ENCODE measurements at regions not wholly inside any gene's neighbourhood (a gene's known extent, or its start where the extent isn't known, plus 50 kb on each side); places are given as distances from the start of the nearest gene placed in this dataset.

GRCh38 chr6:74657931-74658330, 547.9 kb downstream of the COL12A1 start:
- peaks cover 21% of the 10 kb centered on the region; the same call in 2 of the 3 replicates for H3K36me3 Mint-ChIP-seq (ENCODE audit: low read depth)
- Histone ChIP-seq H4K20me1 (replicated peaks; ENCODE audit: insufficient read depth) (no peaks in the 10 kb centered on the region), H3K9me2 (ENCODE audit: insufficient read depth) (no peaks in the 10 kb centered on the region; the same call in 1 of the 2 replicates), H3K36me3 (ENCODE audit: insufficient read depth) (peaks cover 5% of the 10 kb centered on the region; the same call in 1 of the 2 replicates), H3K4me2 (no peak overlapping the region), H2AFZ (no peak overlapping the region), H3K27ac (ENCODE audit: low read depth) (no peak overlapping the region), H3K4me3 (no peak overlapping the region), H3F3A (replicated peaks; ENCODE audit: low read depth) (no peaks in the 10 kb centered on the region), H3K27me3 (ENCODE audit: insufficient read depth) (no peaks in the 10 kb centered on the region), H3K79me2 (replicated peaks; ENCODE audit: insufficient read depth) (no peaks in the 10 kb centered on the region), H3K4me1 (ENCODE audit: insufficient read depth) (no peaks in the 10 kb centered on the region)
- TF ChIP-seq NANOG (IDR thresholded peaks at IDR 0.05; ENCODE audit: borderline replicate concordance) (no peak), JUNB (IDR thresholded peaks at IDR 0.05; ENCODE audit: unreplicated experiment) (no peak), ZNF114 (CRISPR knock-in tag; IDR thresholded peaks at IDR 0.05) (no peak)
- TF ChIP-seq, protein P1, sequence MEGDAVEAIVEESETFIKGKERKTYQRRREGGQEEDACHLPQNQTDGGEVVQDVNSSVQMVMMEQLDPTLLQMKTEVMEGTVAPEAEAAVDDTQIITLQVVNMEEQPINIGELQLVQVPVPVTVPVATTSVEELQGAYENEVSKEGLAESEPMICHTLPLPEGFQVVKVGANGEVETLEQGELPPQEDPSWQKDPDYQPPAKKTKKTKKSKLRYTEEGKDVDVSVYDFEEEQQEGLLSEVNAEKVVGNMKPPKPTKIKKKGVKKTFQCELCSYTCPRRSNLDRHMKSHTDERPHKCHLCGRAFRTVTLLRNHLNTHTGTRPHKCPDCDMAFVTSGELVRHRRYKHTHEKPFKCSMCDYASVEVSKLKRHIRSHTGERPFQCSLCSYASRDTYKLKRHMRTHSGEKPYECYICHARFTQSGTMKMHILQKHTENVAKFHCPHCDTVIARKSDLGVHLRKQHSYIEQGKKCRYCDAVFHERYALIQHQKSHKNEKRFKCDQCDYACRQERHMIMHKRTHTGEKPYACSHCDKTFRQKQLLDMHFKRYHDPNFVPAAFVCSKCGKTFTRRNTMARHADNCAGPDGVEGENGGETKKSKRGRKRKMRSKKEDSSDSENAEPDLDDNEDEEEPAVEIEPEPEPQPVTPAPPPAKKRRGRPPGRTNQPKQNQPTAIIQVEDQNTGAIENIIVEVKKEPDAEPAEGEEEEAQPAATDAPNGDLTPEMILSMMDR (conservative IDR thresholded peaks at IDR 0.05; ENCODE audit: low read depth in 2 of 2), result no peak
- peaks cover 36% of the 10 kb centered on the region for H3K9me3 Mint-ChIP-seq
- no peaks in the 10 kb centered on the region for H3K4me1 Mint-ChIP-seq
- no peak overlapping the region for H3K27ac Mint-ChIP-seq
- no peak for DNase-seq (ENCODE audit: low spot score)
- no peak for ATAC-seq
- H3K27me3 Mint-ChIP-seq (ENCODE audit: insufficient read depth, low read depth, poor library complexity), result no peaks in the 10 kb centered on the region
- no peak overlapping the region for H3K4me3 Mint-ChIP-seq

GRCh38 chr6:74657011-74657410, 548.8 kb downstream of the COL12A1 start:
- H3K27ac Mint-ChIP-seq, result no peak overlapping the region
- DNase-seq (ENCODE audit: low spot score), result no peak
- TF ChIP-seq, protein P2, sequence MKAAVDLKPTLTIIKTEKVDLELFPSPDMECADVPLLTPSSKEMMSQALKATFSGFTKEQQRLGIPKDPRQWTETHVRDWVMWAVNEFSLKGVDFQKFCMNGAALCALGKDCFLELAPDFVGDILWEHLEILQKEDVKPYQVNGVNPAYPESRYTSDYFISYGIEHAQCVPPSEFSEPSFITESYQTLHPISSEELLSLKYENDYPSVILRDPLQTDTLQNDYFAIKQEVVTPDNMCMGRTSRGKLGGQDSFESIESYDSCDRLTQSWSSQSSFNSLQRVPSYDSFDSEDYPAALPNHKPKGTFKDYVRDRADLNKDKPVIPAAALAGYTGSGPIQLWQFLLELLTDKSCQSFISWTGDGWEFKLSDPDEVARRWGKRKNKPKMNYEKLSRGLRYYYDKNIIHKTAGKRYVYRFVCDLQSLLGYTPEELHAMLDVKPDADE (IDR thresholded peaks at IDR 0.05), result no peak
- no peak for TF ChIP-seq EZH2phosphoT487 (IDR thresholded peaks at IDR 0.05; ENCODE audit: unreplicated experiment)
- TF ChIP-seq ZNF331 (CRISPR knock-in tag; IDR thresholded peaks at IDR 0.05; ENCODE audit: low read depth), result no peak

DNA sequence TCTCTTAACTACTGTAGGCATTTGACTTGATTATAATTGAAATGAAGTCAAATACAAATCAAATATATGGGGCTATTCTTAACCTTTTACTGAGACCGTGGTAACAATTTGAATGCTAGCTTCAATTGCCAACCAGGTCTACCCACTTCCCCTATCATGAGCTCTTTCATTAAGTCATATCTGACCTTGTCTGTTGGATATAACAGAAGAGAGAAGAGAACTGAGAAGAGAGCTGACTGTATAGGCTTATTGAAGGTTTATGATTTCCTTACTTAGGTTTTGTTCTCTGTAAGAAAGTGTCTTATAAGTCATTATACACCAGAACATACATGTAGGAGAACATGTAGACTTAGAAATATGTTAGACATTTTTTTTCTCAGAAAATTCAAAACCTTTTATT, 549.4 kb downstream of the COL12A1 start:
- Histone ChIP-seq H3K27me3 (ENCODE audit: insufficient read depth) (no peaks in the 10 kb centered on the region), H3K4me3 (no peak overlapping the region), H4K20me1 (replicated peaks; ENCODE audit: insufficient read depth) (no peaks in the 10 kb centered on the region), H3K9me2 (ENCODE audit: insufficient read depth) (no peaks in the 10 kb centered on the region; the same call in 1 of the 2 replicates), H2AFZ (no peak overlapping the region), H3F3A (replicated peaks; ENCODE audit: low read depth) (no peaks in the 10 kb centered on the region), H3K4me2 (no peak overlapping the region), H3K27ac (ENCODE audit: low read depth) (no peak overlapping the region), H3K36me3 (ENCODE audit: insufficient read depth) (peaks cover 5% of the 10 kb centered on the region; the same call in 1 of the 2 replicates), H3K79me2 (replicated peaks; ENCODE audit: insufficient read depth) (no peaks in the 10 kb centered on the region), H3K4me1 (ENCODE audit: insufficient read depth) (no peaks in the 10 kb centered on the region)
- Mint-ChIP-seq H3K27ac (no peak overlapping the region), H3K4me1 (no peaks in the 10 kb centered on the region), H3K4me3 (no peak overlapping the region), H3K9me3 (peaks cover 27% of the 10 kb centered on the region), H3K27me3 (ENCODE audit: insufficient read depth, low read depth, poor library complexity) (no peaks in the 10 kb centered on the region), H3K36me3 (ENCODE audit: low read depth) (peaks cover 21% of the 10 kb centered on the region; the same call in 2 of the 3 replicates)
- DNase-seq (ENCODE audit: low spot score) (no peak), ATAC-seq (no peak)
- TF ChIP-seq STAT1 (IDR thresholded peaks at IDR 0.05; ENCODE audit: unreplicated experiment) (no peak), ZNF331 (CRISPR knock-in tag; IDR thresholded peaks at IDR 0.05; ENCODE audit: low read depth) (no peak), EZH2phosphoT487 (IDR thresholded peaks at IDR 0.05; ENCODE audit: unreplicated experiment) (no peak)
- TF ChIP-seq, protein P2 (IDR thresholded peaks at IDR 0.05), result no peak

More at GRCh38 chr6:74657011-74657410, 548.8 kb downstream of the COL12A1 start:
- peaks cover 21% of the 10 kb centered on the region; the same call in 2 of the 3 replicates for H3K36me3 Mint-ChIP-seq (ENCODE audit: low read depth)
- no peaks in the 10 kb centered on the region for H3K4me1 Mint-ChIP-seq
- ATAC-seq, result no peak
- no peak overlapping the region for H2AFZ ChIP-seq
- H4K20me1 ChIP-seq (replicated peaks; ENCODE audit: insufficient read depth), result no peaks in the 10 kb centered on the region
- H3K27me3 ChIP-seq (ENCODE audit: insufficient read depth), result no peaks in the 10 kb centered on the region
- H3F3A ChIP-seq (replicated peaks; ENCODE audit: low read depth), result no peaks in the 10 kb centered on the region
- H3K4me3 Mint-ChIP-seq, result no peak overlapping the region
- H3K27me3 Mint-ChIP-seq (ENCODE audit: insufficient read depth, low read depth, poor library complexity), result no peaks in the 10 kb centered on the region
- no peak overlapping the region for H3K4me3 ChIP-seq
- H3K27ac ChIP-seq (ENCODE audit: low read depth), result no peak overlapping the region
- H3K36me3 ChIP-seq (ENCODE audit: insufficient read depth), result peaks cover 5% of the 10 kb centered on the region; the same call in 1 of the 2 replicates
- H3K4me1 ChIP-seq (ENCODE audit: insufficient read depth), result no peaks in the 10 kb centered on the region
- peaks cover 31% of the 10 kb centered on the region for H3K9me3 Mint-ChIP-seq
- no peaks in the 10 kb centered on the region for H3K79me2 ChIP-seq (replicated peaks; ENCODE audit: insufficient read depth)
- H3K4me2 ChIP-seq, result no peak overlapping the region
- H3K9me2 ChIP-seq (ENCODE audit: insufficient read depth), result no peaks in the 10 kb centered on the region; the same call in 1 of the 2 replicates

Data from GM23338 (cell line).